ENCODE measurements at regions not wholly inside any gene's neighbourhood (a gene's known extent, or its start where the extent isn't known, plus 50 kb on each side); places are given as distances from the start of the nearest gene placed in this dataset.

GRCh38 chr11:123303924-123304323 lies 108.9 kb upstream of the CLMP start:
- DNase-seq (ENCODE audit: low read depth in 2 of 2): no peak

GRCh38 chr11:123302751-123303195 lies 107.7 kb upstream of the CLMP start:
- no peak for DNase-seq (ENCODE audit: low read depth in 2 of 2)

GRCh38 chr11:123301696-123302400 lies 106.8 kb upstream of the CLMP start:
- DNase-seq (ENCODE audit: low read depth in 2 of 2): peak; percentile 28 to 58

GRCh38 chr11:123301013-123301591 lies 106.1 kb upstream of the CLMP start:
- no peak for DNase-seq (ENCODE audit: low read depth in 2 of 2)

- no peak for DNase-seq (ENCODE audit: low read depth in 2 of 2)
These were observed 104.7 kb upstream of the CLMP start for GRCh38 chr11:123299721-123300120.

GRCh38 chr11:123298488-123299447 lies 103.7 kb upstream of the CLMP start:
- DNase-seq (ENCODE audit: low read depth in 2 of 2): no peak

- no peak for DNase-seq (ENCODE audit: low read depth in 2 of 2)
These were observed 97.6 kb upstream of the CLMP start for GRCh38 chr11:123292647-123293046.

- DNase-seq (ENCODE audit: low read depth in 2 of 2): no peak
These were observed 96.3 kb upstream of the CLMP start for GRCh38 chr11:123291201-123291869.

- DNase-seq (ENCODE audit: low read depth in 2 of 2): no peak
These were observed 91.7 kb upstream of the CLMP start for GRCh38 chr11:123286761-123287160.

- DNase-seq (ENCODE audit: low read depth in 2 of 2): no peak
These were observed 91.2 kb upstream of the CLMP start for GRCh38 chr11:123286255-123286654.

- no peak for DNase-seq (ENCODE audit: low read depth in 2 of 2)
These were observed 89.4 kb upstream of the CLMP start for GRCh38 chr11:123284454-123284853.

GRCh38 chr11:123282597-123282996 lies 87.5 kb upstream of the CLMP start:
- DNase-seq (ENCODE audit: low read depth in 2 of 2): no peak

- no peak for DNase-seq (ENCODE audit: low read depth in 2 of 2)
These were observed 78.6 kb upstream of the CLMP start for GRCh38 chr11:123273616-123274015.

- no peak for DNase-seq (ENCODE audit: low read depth in 2 of 2)
These were observed 77.5 kb upstream of the CLMP start for GRCh38 chr11:123272565-123272964.

GRCh38 chr11:123268156-123268555 lies 73.1 kb upstream of the CLMP start:
- no peak for DNase-seq (ENCODE audit: low read depth in 2 of 2)

GRCh38 chr11:123265951-123266350 lies 70.9 kb upstream of the CLMP start:
- no peak for DNase-seq (ENCODE audit: low read depth in 2 of 2)

GRCh38 chr11:123264431-123264780 lies 69.4 kb upstream of the CLMP start:
- DNase-seq (ENCODE audit: low read depth in 2 of 2): no peak

- DNase-seq (ENCODE audit: low read depth in 2 of 2): peak in 1 of 2 donors; percentile 30
These were observed 66.5 kb upstream of the CLMP start for GRCh38 chr11:123261345-123262106.

GRCh38 chr11:123260511-123261211 lies 65.6 kb upstream of the CLMP start:
- no peak for DNase-seq (ENCODE audit: low read depth in 2 of 2)

- no peak for DNase-seq (ENCODE audit: low read depth in 2 of 2)
These were observed 63.8 kb upstream of the CLMP start for GRCh38 chr11:123258877-123259276.

GRCh38 chr11:123257370-123257769 lies 62.3 kb upstream of the CLMP start:
- no peak for DNase-seq (ENCODE audit: low read depth in 2 of 2)
